Loucy (cell line): ENCODE measurements at regions not wholly inside any gene's neighbourhood (a gene's known extent, or its start where the extent isn't known, plus 50 kb on each side); places are given as distances from the start of the nearest gene placed in this dataset.

Source experiments
- H2AFZ ChIP-seq: fragments of 200-600 bp; sonication (generic); 2 replicates; pipeline ENCODE4 v1.6.0; 2016; ENCODE audit warnings: antibody characterized with exemption, mild to moderate bottlenecking, low read length, moderate library complexity
- H3F3A ChIP-seq: fragments of 200-600 bp; 2 replicates; pipeline ENCODE4 v1.6.0; 2016; ENCODE audit warnings: antibody characterized with exemption, low read depth, mild to moderate bottlenecking
- H3K27me3 ChIP-seq: fragments of 200-600 bp; sonication (generic); 2 replicates; pipeline ENCODE4 v1.6.1; 2014; ENCODE audit warnings: low read length, mild to moderate bottlenecking; ENCODE audit not compliant: insufficient read depth, poor library complexity, severe bottlenecking
- H3K36me3 ChIP-seq: fragments of 200-600 bp; sonication (generic); 2 replicates; pipeline ENCODE4 v1.6.1; 2016; ENCODE audit warnings: low read length; ENCODE audit not compliant: insufficient read depth
- H3K4me1 ChIP-seq: fragments of 200-600 bp; sonication (generic); 2 replicates; pipeline ENCODE4 v1.5.1; 2014; ENCODE audit warnings: low read length, mild to moderate bottlenecking; ENCODE audit not compliant: insufficient read depth, poor library complexity, severe bottlenecking
- H3K4me2 ChIP-seq: fragments of 200-600 bp; sonication (generic); 2 replicates; pipeline ENCODE4 v1.6.0; 2014; ENCODE audit warnings: antibody characterized with exemption, low read length, low read depth, mild to moderate bottlenecking; ENCODE audit not compliant: poor library complexity, severe bottlenecking
- H3K4me3 ChIP-seq: fragments of 200-600 bp; sonication (generic); 2 replicates; pipeline ENCODE4 v1.5.1; 2014; ENCODE audit warnings: low read length, mild to moderate bottlenecking, mixed read lengths; ENCODE audit not compliant: poor library complexity, severe bottlenecking
- H3K79me2 ChIP-seq: fragments of 200-600 bp; sonication (generic); 2 replicates; pipeline ENCODE4 v1.6.1; 2014; ENCODE audit warnings: low read length; ENCODE audit not compliant: insufficient read depth
- H3K9ac ChIP-seq: fragments of 200-600 bp; sonication (generic); 2 replicates; pipeline ENCODE4 v1.6.0; 2014; ENCODE audit warnings: mild to moderate bottlenecking, low read depth, low read length, moderate library complexity; ENCODE audit not compliant: poor library complexity, severe bottlenecking
- H3K9me2 ChIP-seq: fragments of 200-600 bp; sonication (generic); replicated peaks from 2 replicates; pipeline ENCODE4 v1.6.1; 2016; ENCODE audit warnings: low read depth, low read length, mixed read lengths
- H3K9me3 ChIP-seq: fragments of 200-600 bp; sonication (generic); 2 replicates; pipeline ENCODE4 v1.6.1; 2014; ENCODE audit warnings: mild to moderate bottlenecking, antibody characterized with exemption, low read length, low read depth; ENCODE audit not compliant: insufficient read depth
- H4K20me1 ChIP-seq: fragments of 200-600 bp; sonication (generic); 2 replicates; pipeline ENCODE4 v1.6.0; 2014; ENCODE audit warnings: antibody characterized with exemption, low read length, mild to moderate bottlenecking; ENCODE audit not compliant: insufficient read depth, poor library complexity, severe bottlenecking
- CTCF ChIP-seq: fragments of 200-600 bp; sonication (generic); conservative IDR thresholded peaks from 2 replicates; pipeline ENCODE4 v1.5.1; 2014; ENCODE audit warnings: mild to moderate bottlenecking, antibody characterized with exemption, low read length
- EZH2phosphoT487 ChIP-seq: fragments of 200-600 bp; IDR thresholded peaks from 2 replicates; pipeline ENCODE4 v1.6.1; 2018; ENCODE audit warnings: antibody characterized with exemption, mild to moderate bottlenecking, moderate library complexity, borderline replicate concordance

GRCh38 chr3:118267588-118267987, 767.1 kb downstream of the IGSF11 start:
- Histone ChIP-seq H3K9me2 (no peaks in the 10 kb centered on the region), H3K36me3 (no peaks in the 10 kb centered on the region), H3F3A (no peaks in the 10 kb centered on the region), H4K20me1 (no peaks in the 10 kb centered on the region), H3K9me3 (0 out of 2 replicates have a peak, but pooled peaks cover 3% of the 10 kb centered on the region), H3K4me1 (no peaks in the 10 kb centered on the region), H3K9ac (no peak overlapping the region), H3K4me2 (no peak overlapping the region), H3K79me2 (no peaks in the 10 kb centered on the region), H2AFZ (no peak overlapping the region), H3K27me3 (no peaks in the 10 kb centered on the region), H3K4me3 (no peak overlapping the region)
- TF ChIP-seq EZH2phosphoT487: no peak
- no peak for TF ChIP-seq CTCF

- Histone ChIP-seq H3K4me1 (no peaks in the 10 kb centered on the region), H4K20me1 (no peaks in the 10 kb centered on the region), H3K79me2 (no peaks in the 10 kb centered on the region), H3F3A (no peaks in the 10 kb centered on the region), H3K36me3 (no peaks in the 10 kb centered on the region), H3K9me3 (0 out of 2 replicates have a peak, but pooled peaks cover 3% of the 10 kb centered on the region), H3K27me3 (no peaks in the 10 kb centered on the region), H3K9me2 (no peaks in the 10 kb centered on the region), H3K9ac (no peak overlapping the region), H3K4me3 (no peak overlapping the region), H2AFZ (no peak overlapping the region), H3K4me2 (no peak overlapping the region)
- TF ChIP-seq EZH2phosphoT487 (no peak), CTCF (no peak)
Observed at GRCh38 chr3:118269537-118270125, 765.0 kb downstream of the IGSF11 start.

- no peaks in the 10 kb centered on the region for H3K9me2 ChIP-seq
- no peaks in the 10 kb centered on the region for H3K27me3 ChIP-seq
- H4K20me1 ChIP-seq: no peaks in the 10 kb centered on the region
- no peak overlapping the region for H3K9ac ChIP-seq
- no peak overlapping the region for H3K4me2 ChIP-seq
- no peaks in the 10 kb centered on the region for H3K79me2 ChIP-seq
- H3K4me1 ChIP-seq: no peaks in the 10 kb centered on the region
- H3K4me3 ChIP-seq: no peak overlapping the region
- H3K36me3 ChIP-seq: no peaks in the 10 kb centered on the region
- H3F3A ChIP-seq: no peaks in the 10 kb centered on the region
- no peak for TF ChIP-seq CTCF
- no peak for TF ChIP-seq EZH2phosphoT487
- H3K9me3 ChIP-seq: 0 out of 2 replicates have a peak, but pooled peaks cover 3% of the 10 kb centered on the region
- H2AFZ ChIP-seq: no peak overlapping the region
Observed at GRCh38 chr3:118272991-118273390, 761.7 kb downstream of the IGSF11 start.
